HG03354 (cell line): ENCODE measurements at regions not wholly inside any gene's neighbourhood (a gene's known extent, or its start where the extent isn't known, plus 50 kb on each side); places are given as distances from the start of the nearest gene placed in this dataset.

ENCODE experiments used
- ATAC-seq: cut with Tn5 transposase; IDR thresholded peaks from one replicate; pipeline ENCODE4 v1.9.1; 2021; ENCODE audit warnings: mild to moderate bottlenecking; ENCODE audit not compliant: unreplicated experiment, poor library complexity, severe bottlenecking

GRCh38 chr12:27382924-27383323 lies 50.3 kb downstream of the BMAL2 start:
- no peak for ATAC-seq

GRCh38 chr12:27383429-27384260 lies 51.0 kb downstream of the BMAL2 start:
- ATAC-seq: peak; percentile 68

- ATAC-seq: no peak
Observed at GRCh38 chr12:27384261-27384590, 51.6 kb downstream of the BMAL2 start.

- ATAC-seq: no peak
Observed at GRCh38 chr12:27385766-27386564, 53.3 kb downstream of the BMAL2 start.

- ATAC-seq: no peak
Observed at GRCh38 chr12:27387473-27387872, 54.8 kb downstream of the BMAL2 start.

- ATAC-seq: no peak
Observed at GRCh38 chr12:27388650-27389049, 56.0 kb downstream of the BMAL2 start.

GRCh38 chr12:27394676-27395075 lies 51.9 kb upstream of the SMCO2 start:
- ATAC-seq: no peak

GRCh38 chr12:27396216-27396815 lies 50.2 kb upstream of the SMCO2 start:
- ATAC-seq: no peak
